ENCODE measurements at regions not wholly inside any gene's neighbourhood (a gene's known extent, or its start where the extent isn't known, plus 50 kb on each side); places are given as distances from the start of the nearest gene placed in this dataset.
"Not testable (repeated sequence)": the region's sequence is repeated elsewhere in the genome, so short reads cannot be mapped to it uniquely, and the experiment has no call there.

- TF ChIP-seq CTCF (IDR thresholded peaks at IDR 0.05; ENCODE audit: insufficient read depth, low read length) = no peak
- no peak overlapping the region for H3K4me3 ChIP-seq (ENCODE audit: low read depth, low read length)
- no peak for DNase-seq (ENCODE audit: low read depth)
Measured at GRCh38 chr2:131645177-131645765, 117.6 kb downstream of the CCDC74A start.

- not testable (repeated sequence) for DNase-seq (ENCODE audit: low read depth); H3K4me3 ChIP-seq (ENCODE audit: low read depth, low read length)
Measured at GRCh38 chr2:131646220-131646619, 118.5 kb downstream of the CCDC74A start.

GRCh38 chr2:131646669-131647297, 119.1 kb downstream of the CCDC74A start:
- no peak for TF ChIP-seq CTCF (IDR thresholded peaks at IDR 0.05; ENCODE audit: insufficient read depth, low read length)
- H3K4me3 ChIP-seq (ENCODE audit: low read depth, low read length) = peak overlapping the region; percentile 31
- DNase-seq (ENCODE audit: low read depth) = no peak

- not testable (repeated sequence) for DNase-seq (ENCODE audit: low read depth); H3K4me3 ChIP-seq (ENCODE audit: low read depth, low read length)
Measured at GRCh38 chr2:131648565-131648964, 120.9 kb downstream of the CCDC74A start.

GRCh38 chr2:131652246-131652645, 124.6 kb downstream of the CCDC74A start:
- not testable (repeated sequence) for DNase-seq (ENCODE audit: low read depth); H3K4me3 ChIP-seq (ENCODE audit: low read depth, low read length)

- not testable (repeated sequence) for DNase-seq (ENCODE audit: low read depth); H3K4me3 ChIP-seq (ENCODE audit: low read depth, low read length)
Measured at GRCh38 chr2:131654107-131654506, 126.4 kb downstream of the CCDC74A start.

GRCh38 chr2:131656816-131657633, 129.3 kb downstream of the CCDC74A start:
- no peak for TF ChIP-seq CTCF (IDR thresholded peaks at IDR 0.05; ENCODE audit: insufficient read depth, low read length)
- no peak overlapping the region for H3K4me3 ChIP-seq (ENCODE audit: low read depth, low read length)
- DNase-seq (ENCODE audit: low read depth) = no peak

- no peak overlapping the region for H3K4me3 ChIP-seq (ENCODE audit: low read depth, low read length)
- no peak for DNase-seq (ENCODE audit: low read depth)
- no peak for TF ChIP-seq CTCF (IDR thresholded peaks at IDR 0.05; ENCODE audit: insufficient read depth, low read length)
Measured at GRCh38 chr2:131657895-131658768, 130.4 kb downstream of the CCDC74A start.
